Endodermal cell (in vitro differentiated cells): ENCODE measurements at regions not wholly inside any gene's neighbourhood (a gene's known extent, or its start where the extent isn't known, plus 50 kb on each side); places are given as distances from the start of the nearest gene placed in this dataset.

Experiments
- DNase-seq: peaks from one replicate; pipeline ENCODE4 v3.0.0-alpha.2; 2017
- H3K27ac ChIP-seq: 2 replicates; pipeline ENCODE4 v1.5.1; 2013; ENCODE audit warnings: mild to moderate bottlenecking, low read depth, low read length, moderate library complexity
- H3K27me3 ChIP-seq: 2 replicates; pipeline ENCODE4 v1.6.1; 2013; ENCODE audit warnings: mild to moderate bottlenecking, low read length, moderate library complexity; ENCODE audit not compliant: insufficient read depth, control insufficient read depth, poor library complexity, severe bottlenecking
- H3K36me3 ChIP-seq: 2 replicates; pipeline ENCODE4 v1.7.0; 2013; ENCODE audit warnings: mild to moderate bottlenecking, low read length, moderate library complexity; ENCODE audit not compliant: control insufficient read depth, insufficient read depth
- H3K4me1 ChIP-seq: one replicate; pipeline ENCODE4 v1.7.0; 2013; ENCODE audit warnings: low read length; ENCODE audit not compliant: control insufficient read depth, insufficient read depth
- H3K4me3 ChIP-seq: 2 replicates; pipeline ENCODE4 v1.5.1; 2013; ENCODE audit warnings: mild to moderate bottlenecking, low read length, moderate library complexity
- H3K9ac ChIP-seq: 2 replicates; pipeline ENCODE4 v1.6.1; 2013; ENCODE audit warnings: mild to moderate bottlenecking, low read length, moderate library complexity; ENCODE audit not compliant: poor library complexity, severe bottlenecking; ENCODE audit errors: extremely low read depth
- H3K9me3 ChIP-seq: 2 replicates; pipeline ENCODE4 v1.6.1; 2013; ENCODE audit warnings: mild to moderate bottlenecking, low read length, moderate library complexity; ENCODE audit not compliant: control insufficient read depth
- H3K27ac Mint-ChIP-seq: 2 replicates; pipeline ENCODE4 v1.8.0; 2020; ENCODE audit warnings: mixed read lengths
- H3K27me3 Mint-ChIP-seq: 2 replicates; pipeline ENCODE4 v1.8.0; 2021; ENCODE audit warnings: mild to moderate bottlenecking, mixed read lengths; ENCODE audit not compliant: insufficient read depth
- H3K36me3 Mint-ChIP-seq: 2 replicates; pipeline ENCODE4 v1.8.0; 2020; ENCODE audit warnings: low read depth, mixed read lengths
- H3K4me1 Mint-ChIP-seq: 2 replicates; pipeline ENCODE4 v1.8.0; 2020; ENCODE audit warnings: mixed read lengths
- H3K4me3 Mint-ChIP-seq: 2 replicates; pipeline ENCODE4 v1.8.0; 2020; ENCODE audit warnings: mild to moderate bottlenecking, moderate library complexity, mixed read lengths
- H3K9me3 Mint-ChIP-seq: 2 replicates; pipeline ENCODE4 v1.8.0; 2020; ENCODE audit warnings: mild to moderate bottlenecking, mixed read lengths
- CTCF ChIP-seq: fragments of 200-600 bp; sonication (generic); conservative IDR thresholded peaks from 2 replicates; pipeline ENCODE4 v1.5.0; 2021; ENCODE audit warnings: antibody characterized with exemption, mild to moderate bottlenecking
- WGBS, 2 experiments: methylation state at CpG; one replicate each; pipeline versions ENCODE4 v1.1.5 to v1.1.7; 2013; ENCODE audit warnings: missing lambda C conversion rate in 2 of 2, mixed read lengths in 1 of 2; ENCODE audit not compliant: insufficient coverage in 1 of 2, insufficient read length in 1 of 2; 5-methylcytosine and 5-hydroxymethylcytosine counted together

DNA sequence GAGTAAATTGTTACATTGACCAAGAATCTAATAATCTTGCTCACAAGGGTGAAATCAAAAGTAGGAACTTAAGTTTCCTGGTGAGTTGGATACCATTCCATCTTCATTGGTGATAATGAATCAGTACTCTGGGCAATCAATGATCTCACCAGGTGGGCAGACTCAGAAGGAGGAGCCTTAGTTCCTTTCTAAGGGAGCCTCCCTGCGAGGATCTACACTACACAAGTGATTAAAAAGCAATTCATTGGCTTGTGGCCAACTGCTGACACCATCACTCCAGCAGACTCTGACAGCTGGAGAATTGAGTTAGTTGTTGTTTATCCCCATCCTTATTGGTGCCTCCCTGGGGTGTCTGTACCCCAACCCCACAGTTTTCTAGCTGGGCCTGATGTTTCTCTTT, 84.1 kb upstream of the VANGL1 start:
- Mint-ChIP-seq H3K4me3 (no peak overlapping the region), H3K4me1 (peaks cover 13% of the 10 kb centered on the region), H3K27me3 (peaks cover 6% of the 10 kb centered on the region), H3K27ac (no peak overlapping the region), H3K9me3 (no peaks in the 10 kb centered on the region), H3K36me3 (no peaks in the 10 kb centered on the region)
- Histone ChIP-seq H3K9me3 (no peaks in the 10 kb centered on the region), H3K4me3 (no peak overlapping the region), H3K27me3 (no peaks in the 10 kb centered on the region), H3K27ac (no peak overlapping the region), H3K36me3 (no peaks in the 10 kb centered on the region), H3K4me1 (no peaks in the 10 kb centered on the region), H3K9ac (no peak overlapping the region)
- DNase-seq, result no peak
- no peak for TF ChIP-seq CTCF
- WGBS, 2 experiments, result 87% methylated on average over 1 of the region's 1 CpG; no CpG with 5 or more reads in 1 of the 2 experiments

- Mint-ChIP-seq H3K36me3 (no peaks in the 10 kb centered on the region), H3K9me3 (no peaks in the 10 kb centered on the region), H3K27ac (no peak overlapping the region), H3K27me3 (peaks cover 16% of the 10 kb centered on the region), H3K4me1 (peaks cover 10% of the 10 kb centered on the region), H3K4me3 (no peak overlapping the region)
- Histone ChIP-seq H3K36me3 (no peaks in the 10 kb centered on the region), H3K4me1 (no peaks in the 10 kb centered on the region), H3K9ac (no peak overlapping the region), H3K27ac (no peak overlapping the region), H3K9me3 (no peaks in the 10 kb centered on the region), H3K4me3 (no peak overlapping the region), H3K27me3 (no peaks in the 10 kb centered on the region)
- DNase-seq, result no peak
- no peak for TF ChIP-seq CTCF
- 91% methylated on average over 1 of the region's 1 CpG; no CpG with 5 or more reads in 1 of the 2 experiments for WGBS, 2 experiments
Measured at GRCh38 chr1:115556236-115556635, 85.5 kb upstream of the VANGL1 start.

- H3K36me3 Mint-ChIP-seq, result no peaks in the 10 kb centered on the region
- Histone ChIP-seq H3K4me1 (no peaks in the 10 kb centered on the region), H3K27ac (no peak overlapping the region), H3K4me3 (no peak overlapping the region), H3K36me3 (no peaks in the 10 kb centered on the region), H3K9ac (no peak overlapping the region), H3K27me3 (no peaks in the 10 kb centered on the region), H3K9me3 (no peaks in the 10 kb centered on the region)
- TF ChIP-seq CTCF, result no peak
- WGBS, 2 experiments, result 96 to 100% methylated on average over 1 of the region's 2 CpGs
- no peak for DNase-seq
- peaks cover 17% of the 10 kb centered on the region for H3K27me3 Mint-ChIP-seq
- H3K4me1 Mint-ChIP-seq, result peaks cover 9% of the 10 kb centered on the region
- no peaks in the 10 kb centered on the region for H3K9me3 Mint-ChIP-seq
- H3K4me3 Mint-ChIP-seq, result no peak overlapping the region
- no peak overlapping the region for H3K27ac Mint-ChIP-seq
Measured at GRCh38 chr1:115555446-115555845, 86.3 kb upstream of the VANGL1 start.
